ENCODE measurements at regions not wholly inside any gene's neighbourhood (a gene's known extent, or its start where the extent isn't known, plus 50 kb on each side); places are given as distances from the start of the nearest gene placed in this dataset.

DNA sequence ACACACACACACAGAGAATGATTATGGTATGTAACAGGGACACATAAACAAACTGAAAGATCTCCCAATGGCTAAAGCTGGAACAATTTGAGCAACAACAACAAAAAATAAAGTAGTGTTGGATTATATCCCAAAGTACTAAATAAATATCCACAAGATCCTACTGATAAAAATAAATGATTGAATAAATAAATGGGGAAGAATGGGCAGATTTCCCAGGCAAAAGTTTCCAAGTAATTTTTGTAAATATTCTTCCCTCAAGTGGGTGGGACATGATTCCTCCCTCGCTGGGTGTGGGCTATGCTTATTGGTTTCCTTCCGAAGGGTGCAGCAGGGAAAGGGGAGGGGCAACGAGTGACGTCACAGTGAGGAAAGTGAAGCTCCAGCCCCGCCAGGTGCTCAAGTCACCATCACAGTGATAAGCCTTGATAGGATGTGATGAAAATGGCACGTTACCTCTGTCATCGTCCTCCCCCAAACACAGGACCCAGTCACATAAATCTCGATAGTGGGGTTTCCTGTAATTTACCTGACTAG lies 295.3 kb downstream of the DRD1 start:
- no peak for TF ChIP-seq POLR2A (IDR thresholded peaks at IDR 0.05; ENCODE audit: extremely low read depth, insufficient read length)
- TF ChIP-seq, protein P1, sequence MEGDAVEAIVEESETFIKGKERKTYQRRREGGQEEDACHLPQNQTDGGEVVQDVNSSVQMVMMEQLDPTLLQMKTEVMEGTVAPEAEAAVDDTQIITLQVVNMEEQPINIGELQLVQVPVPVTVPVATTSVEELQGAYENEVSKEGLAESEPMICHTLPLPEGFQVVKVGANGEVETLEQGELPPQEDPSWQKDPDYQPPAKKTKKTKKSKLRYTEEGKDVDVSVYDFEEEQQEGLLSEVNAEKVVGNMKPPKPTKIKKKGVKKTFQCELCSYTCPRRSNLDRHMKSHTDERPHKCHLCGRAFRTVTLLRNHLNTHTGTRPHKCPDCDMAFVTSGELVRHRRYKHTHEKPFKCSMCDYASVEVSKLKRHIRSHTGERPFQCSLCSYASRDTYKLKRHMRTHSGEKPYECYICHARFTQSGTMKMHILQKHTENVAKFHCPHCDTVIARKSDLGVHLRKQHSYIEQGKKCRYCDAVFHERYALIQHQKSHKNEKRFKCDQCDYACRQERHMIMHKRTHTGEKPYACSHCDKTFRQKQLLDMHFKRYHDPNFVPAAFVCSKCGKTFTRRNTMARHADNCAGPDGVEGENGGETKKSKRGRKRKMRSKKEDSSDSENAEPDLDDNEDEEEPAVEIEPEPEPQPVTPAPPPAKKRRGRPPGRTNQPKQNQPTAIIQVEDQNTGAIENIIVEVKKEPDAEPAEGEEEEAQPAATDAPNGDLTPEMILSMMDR (IDR thresholded peaks at IDR 0.05; ENCODE audit: low read depth, low read length), result no peak
- TF ChIP-seq, protein P2, sequence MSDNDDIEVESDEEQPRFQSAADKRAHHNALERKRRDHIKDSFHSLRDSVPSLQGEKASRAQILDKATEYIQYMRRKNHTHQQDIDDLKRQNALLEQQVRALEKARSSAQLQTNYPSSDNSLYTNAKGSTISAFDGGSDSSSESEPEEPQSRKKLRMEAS (IDR thresholded peaks at IDR 0.05; ENCODE audit: low read depth, low read length), result no peak

Measured in NB4 (cell line).